ENCODE measurements at regions not wholly inside any gene's neighbourhood (a gene's known extent, or its start where the extent isn't known, plus 50 kb on each side); places are given as distances from the start of the nearest gene placed in this dataset.

GRCh38 chr10:128489324-128490247 lies 363.4 kb upstream of the MKI67 start:
- FAIRE-seq, result no peak
- DNase-seq (ENCODE audit: low spot score), result no peak

GRCh38 chr10:128491686-128492085 lies 365.5 kb upstream of the MKI67 start:
- FAIRE-seq (no peak), DNase-seq (ENCODE audit: low spot score) (no peak)

GRCh38 chr10:128493811-128494210 lies 367.6 kb upstream of the MKI67 start:
- no peak for FAIRE-seq
- DNase-seq (ENCODE audit: low spot score), result no peak

GRCh38 chr10:128494665-128495064 lies 368.4 kb upstream of the MKI67 start:
- no peak for FAIRE-seq
- no peak for DNase-seq (ENCODE audit: low spot score)

- no peak for FAIRE-seq
These were observed 371.6 kb upstream of the MKI67 start for GRCh38 chr10:128497660-128498377.

GRCh38 chr10:128498378-128498730 lies 372.1 kb upstream of the MKI67 start:
- no peak for DNase-seq (ENCODE audit: low spot score)
- no peak for FAIRE-seq

More at GRCh38 chr10:128497660-128498377, 371.6 kb upstream of the MKI67 start:
- no peak for DNase-seq (ENCODE audit: low spot score)

- DNase-seq (ENCODE audit: low spot score) (no peak), FAIRE-seq (no peak)
These were observed 372.5 kb upstream of the MKI67 start for GRCh38 chr10:128498746-128499145.

GRCh38 chr10:128499486-128499885 lies 373.3 kb upstream of the MKI67 start:
- FAIRE-seq (no peak), DNase-seq (ENCODE audit: low spot score) (no peak)

GRCh38 chr10:128499956-128500355 lies 373.7 kb upstream of the MKI67 start:
- DNase-seq (ENCODE audit: low spot score), result no peak
- no peak for FAIRE-seq

GRCh38 chr10:128500642-128501041 lies 374.4 kb upstream of the MKI67 start:
- FAIRE-seq, result no peak
- peak; percentile 10 for DNase-seq (ENCODE audit: low spot score)

- FAIRE-seq (no peak), DNase-seq (ENCODE audit: low spot score) (no peak)
These were observed 379.1 kb upstream of the MKI67 start for GRCh38 chr10:128505346-128505745.

GRCh38 chr10:128506423-128506822 lies 380.2 kb upstream of the MKI67 start:
- no peak for DNase-seq (ENCODE audit: low spot score)
- no peak for FAIRE-seq

- FAIRE-seq (no peak), DNase-seq (ENCODE audit: low spot score) (no peak)
These were observed 380.8 kb upstream of the MKI67 start for GRCh38 chr10:128507066-128507465.

GRCh38 chr10:128511284-128511683 lies 385.1 kb upstream of the MKI67 start:
- no peak for FAIRE-seq
- no peak for DNase-seq (ENCODE audit: low spot score)

GRCh38 chr10:128512767-128513166 lies 386.5 kb upstream of the MKI67 start:
- FAIRE-seq (no peak), DNase-seq (ENCODE audit: low spot score) (no peak)

GRCh38 chr10:128514536-128514935 lies 388.3 kb upstream of the MKI67 start:
- FAIRE-seq (no peak), DNase-seq (ENCODE audit: low spot score) (no peak)

- FAIRE-seq (no peak), DNase-seq (ENCODE audit: low spot score) (no peak)
These were observed 390.0 kb upstream of the MKI67 start for GRCh38 chr10:128516180-128516579.

- DNase-seq (ENCODE audit: low spot score) (no peak), FAIRE-seq (no peak)
These were observed 390.9 kb upstream of the MKI67 start for GRCh38 chr10:128517167-128517566.

GRCh38 chr10:128518000-128518399 lies 391.8 kb upstream of the MKI67 start:
- FAIRE-seq (no peak), DNase-seq (ENCODE audit: low spot score) (no peak)

GRCh38 chr10:128519581-128519980 lies 393.4 kb upstream of the MKI67 start:
- DNase-seq (ENCODE audit: low spot score), result no peak
- FAIRE-seq, result no peak

- no peak for FAIRE-seq
- DNase-seq (ENCODE audit: low spot score), result no peak
These were observed 394.1 kb upstream of the MKI67 start for GRCh38 chr10:128520211-128520815.

All from urothelium cell line (cell line).